ENCODE measurements at regions not wholly inside any gene's neighbourhood (a gene's known extent, or its start where the extent isn't known, plus 50 kb on each side); places are given as distances from the start of the nearest gene placed in this dataset.
"Not testable (repeated sequence)": the region's sequence is repeated elsewhere in the genome, so short reads cannot be mapped to it uniquely, and the experiment has no call there.

DNA sequence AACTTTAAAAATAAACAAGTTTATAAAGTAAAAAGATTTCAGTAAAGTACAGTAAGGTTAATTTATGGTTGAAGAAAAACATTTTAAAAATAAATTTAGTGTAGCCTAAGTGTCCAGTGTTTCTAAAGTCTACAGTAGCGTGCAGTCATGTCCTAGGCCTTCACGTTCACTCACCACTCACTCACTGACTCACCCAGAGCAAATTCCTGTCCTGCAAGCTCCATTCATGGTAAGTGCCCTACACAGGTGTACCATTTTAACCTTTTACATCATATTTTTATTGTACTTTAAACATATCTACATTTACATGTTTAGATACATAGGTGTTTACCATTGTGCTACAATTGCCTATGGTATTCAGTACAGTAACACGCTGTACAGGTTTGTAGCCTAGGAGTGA is 81.4 kb downstream of the PRL start:
- TF ChIP-seq, protein P1, sequence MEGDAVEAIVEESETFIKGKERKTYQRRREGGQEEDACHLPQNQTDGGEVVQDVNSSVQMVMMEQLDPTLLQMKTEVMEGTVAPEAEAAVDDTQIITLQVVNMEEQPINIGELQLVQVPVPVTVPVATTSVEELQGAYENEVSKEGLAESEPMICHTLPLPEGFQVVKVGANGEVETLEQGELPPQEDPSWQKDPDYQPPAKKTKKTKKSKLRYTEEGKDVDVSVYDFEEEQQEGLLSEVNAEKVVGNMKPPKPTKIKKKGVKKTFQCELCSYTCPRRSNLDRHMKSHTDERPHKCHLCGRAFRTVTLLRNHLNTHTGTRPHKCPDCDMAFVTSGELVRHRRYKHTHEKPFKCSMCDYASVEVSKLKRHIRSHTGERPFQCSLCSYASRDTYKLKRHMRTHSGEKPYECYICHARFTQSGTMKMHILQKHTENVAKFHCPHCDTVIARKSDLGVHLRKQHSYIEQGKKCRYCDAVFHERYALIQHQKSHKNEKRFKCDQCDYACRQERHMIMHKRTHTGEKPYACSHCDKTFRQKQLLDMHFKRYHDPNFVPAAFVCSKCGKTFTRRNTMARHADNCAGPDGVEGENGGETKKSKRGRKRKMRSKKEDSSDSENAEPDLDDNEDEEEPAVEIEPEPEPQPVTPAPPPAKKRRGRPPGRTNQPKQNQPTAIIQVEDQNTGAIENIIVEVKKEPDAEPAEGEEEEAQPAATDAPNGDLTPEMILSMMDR (IDR thresholded peaks at IDR 0.05 in 8 of 11, conservative IDR thresholded peaks at IDR 0.05 in 3 of 11) = not testable (repeated sequence)
- not testable (repeated sequence) for TF ChIP-seq POLR2A (IDR thresholded peaks at IDR 0.05)
